HFF-Myc (cell line): ENCODE measurements at regions not wholly inside any gene's neighbourhood (a gene's known extent, or its start where the extent isn't known, plus 50 kb on each side); places are given as distances from the start of the nearest gene placed in this dataset.

Experiments used
- DNase-seq: peaks from one replicate; pipeline ENCODE4 v3.0.0-alpha.2; 2011; ENCODE audit warnings: low read depth; ENCODE audit errors: extremely low read depth
- H3K4me3 ChIP-seq: replicated peaks from 2 replicates; pipeline ENCODE4 v1.5.1; 2011; ENCODE audit warnings: low read depth, mild to moderate bottlenecking, control low read depth, low read length
- TF ChIP-seq, protein P1 (sequence below): IDR thresholded peaks from 2 replicates; pipeline ENCODE4 v1.5.1; 2012; ENCODE audit warnings: mild to moderate bottlenecking, low read depth, low read length, control low read depth; ENCODE audit errors: missing control alignments

DNA sequence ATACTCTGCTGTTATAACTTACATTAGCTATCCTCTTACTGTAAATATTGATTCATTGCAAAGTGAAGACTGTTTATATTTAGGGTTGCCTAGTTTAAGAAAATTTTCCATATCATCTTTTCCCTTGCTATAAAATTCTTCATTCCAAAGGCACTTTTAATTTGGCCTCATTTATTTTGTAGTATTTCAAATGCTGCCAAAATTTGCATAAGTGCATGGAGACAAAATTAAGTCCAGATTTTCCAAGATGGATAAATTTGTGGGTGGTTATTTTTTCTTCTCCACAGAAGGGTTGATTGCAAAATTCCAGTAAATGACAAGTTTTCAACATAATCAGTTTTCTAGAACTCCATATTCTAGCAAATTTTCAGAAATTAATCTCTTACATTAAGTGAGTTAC is 141.5 kb upstream of the MTAP start:
- TF ChIP-seq, protein P1, sequence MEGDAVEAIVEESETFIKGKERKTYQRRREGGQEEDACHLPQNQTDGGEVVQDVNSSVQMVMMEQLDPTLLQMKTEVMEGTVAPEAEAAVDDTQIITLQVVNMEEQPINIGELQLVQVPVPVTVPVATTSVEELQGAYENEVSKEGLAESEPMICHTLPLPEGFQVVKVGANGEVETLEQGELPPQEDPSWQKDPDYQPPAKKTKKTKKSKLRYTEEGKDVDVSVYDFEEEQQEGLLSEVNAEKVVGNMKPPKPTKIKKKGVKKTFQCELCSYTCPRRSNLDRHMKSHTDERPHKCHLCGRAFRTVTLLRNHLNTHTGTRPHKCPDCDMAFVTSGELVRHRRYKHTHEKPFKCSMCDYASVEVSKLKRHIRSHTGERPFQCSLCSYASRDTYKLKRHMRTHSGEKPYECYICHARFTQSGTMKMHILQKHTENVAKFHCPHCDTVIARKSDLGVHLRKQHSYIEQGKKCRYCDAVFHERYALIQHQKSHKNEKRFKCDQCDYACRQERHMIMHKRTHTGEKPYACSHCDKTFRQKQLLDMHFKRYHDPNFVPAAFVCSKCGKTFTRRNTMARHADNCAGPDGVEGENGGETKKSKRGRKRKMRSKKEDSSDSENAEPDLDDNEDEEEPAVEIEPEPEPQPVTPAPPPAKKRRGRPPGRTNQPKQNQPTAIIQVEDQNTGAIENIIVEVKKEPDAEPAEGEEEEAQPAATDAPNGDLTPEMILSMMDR: no peak
- H3K4me3 ChIP-seq: no peak overlapping the region
- DNase-seq: no peak

DNA sequence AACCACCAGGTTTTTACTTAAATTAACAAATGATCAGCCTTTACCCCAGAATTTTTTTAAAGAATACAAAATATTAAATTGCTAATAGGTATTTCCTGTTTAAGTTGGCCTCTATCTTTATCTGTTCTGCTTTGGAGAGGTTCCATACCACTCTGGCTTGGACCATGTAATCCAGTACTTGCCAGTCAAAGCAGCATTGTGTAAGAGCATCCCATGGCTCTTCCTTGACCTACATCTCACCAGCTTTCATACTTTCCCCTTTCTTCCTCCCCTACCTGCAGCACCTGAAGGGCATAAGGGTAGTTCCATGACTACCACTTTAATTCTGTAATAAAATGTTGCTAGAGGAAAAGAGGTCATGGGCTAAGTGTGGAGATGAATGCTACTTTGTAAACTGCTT is 140.8 kb upstream of the MTAP start:
- DNase-seq: no peak
- TF ChIP-seq, protein P1: no peak
- no peak overlapping the region for H3K4me3 ChIP-seq

DNA sequence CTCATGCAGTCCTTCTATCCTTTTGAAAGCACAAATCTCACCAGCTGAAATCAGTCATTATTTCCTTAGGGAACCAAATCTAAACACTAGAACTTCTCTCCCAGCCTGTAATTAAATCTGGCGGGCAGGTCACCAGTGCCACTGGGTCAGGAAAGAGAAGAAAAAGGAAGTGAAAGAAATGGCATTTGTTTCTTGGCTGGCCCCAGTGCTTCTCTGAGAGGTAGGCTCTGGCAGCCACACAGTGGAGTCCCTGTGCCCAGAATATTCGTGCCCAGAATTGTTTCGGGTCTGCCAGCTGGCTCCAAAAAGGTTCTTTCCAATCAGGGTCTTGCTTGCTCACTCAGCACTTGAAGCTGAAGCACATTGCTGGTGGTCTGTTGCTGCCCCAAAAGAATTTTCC is 133.9 kb upstream of the MTAP start:
- TF ChIP-seq, protein P1: no peak
- DNase-seq: no peak
- no peak overlapping the region for H3K4me3 ChIP-seq

DNA sequence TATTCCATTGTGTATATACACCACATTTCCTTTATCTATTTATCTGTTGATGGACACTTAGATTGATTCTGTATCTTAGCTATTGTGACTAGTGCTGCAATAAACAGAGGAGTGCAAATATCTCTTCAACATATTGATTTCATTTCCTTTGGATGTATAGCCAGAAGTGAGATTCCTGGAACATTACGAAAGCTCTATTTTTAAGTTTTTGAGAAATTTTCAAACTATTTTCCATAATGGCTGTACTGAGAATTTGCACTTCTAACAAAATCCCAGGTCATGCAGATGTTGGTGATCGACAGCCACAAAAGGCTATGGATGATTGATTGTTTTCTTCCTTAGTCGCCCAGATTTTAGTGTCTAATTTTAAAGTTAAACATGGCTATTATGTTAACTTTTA is 132.7 kb upstream of the MTAP start:
- no peak overlapping the region for H3K4me3 ChIP-seq
- TF ChIP-seq, protein P1: no peak
- DNase-seq: no peak

DNA sequence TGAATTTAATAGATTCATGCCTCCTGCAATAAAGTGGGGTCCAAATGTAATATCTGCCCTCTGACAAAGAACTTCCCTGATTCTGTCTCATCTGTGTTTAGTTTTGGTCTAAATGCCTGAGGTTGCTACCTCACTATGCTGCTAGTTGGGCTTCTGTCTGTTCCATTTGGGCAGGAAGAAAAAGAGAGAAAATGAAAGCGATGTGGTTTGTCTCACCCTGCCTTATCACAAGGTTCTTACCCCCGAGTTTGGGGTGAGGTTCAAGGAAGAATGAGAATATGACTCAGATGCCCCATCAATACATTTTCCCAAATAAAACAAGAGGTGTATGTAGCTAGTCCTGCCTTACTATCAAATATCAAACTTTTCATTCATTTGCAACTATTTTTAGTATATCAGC is 132.1 kb upstream of the MTAP start:
- DNase-seq: no peak
- H3K4me3 ChIP-seq: no peak overlapping the region
- TF ChIP-seq, protein P1: no peak

DNA sequence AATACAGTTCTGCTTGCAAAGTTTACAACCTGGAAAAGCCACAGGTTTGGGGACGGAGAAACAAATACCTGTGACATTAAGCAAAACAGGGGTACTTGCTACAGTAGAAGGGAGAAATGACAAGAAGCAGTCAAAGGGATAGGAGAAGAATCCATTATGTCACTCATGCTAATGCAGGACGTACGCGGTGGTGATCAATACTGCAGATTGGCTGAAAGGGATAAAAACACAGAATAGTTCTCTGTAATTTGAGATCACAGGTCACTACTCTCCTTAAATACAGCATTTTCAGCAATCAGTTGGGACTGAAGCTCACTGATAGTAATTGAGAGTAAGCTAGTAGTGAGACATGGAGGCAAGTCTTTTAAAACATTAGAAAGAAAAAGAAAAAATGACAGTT is 130.3 kb upstream of the MTAP start:
- no peak overlapping the region for H3K4me3 ChIP-seq
- no peak for DNase-seq
- TF ChIP-seq, protein P1: no peak

DNA sequence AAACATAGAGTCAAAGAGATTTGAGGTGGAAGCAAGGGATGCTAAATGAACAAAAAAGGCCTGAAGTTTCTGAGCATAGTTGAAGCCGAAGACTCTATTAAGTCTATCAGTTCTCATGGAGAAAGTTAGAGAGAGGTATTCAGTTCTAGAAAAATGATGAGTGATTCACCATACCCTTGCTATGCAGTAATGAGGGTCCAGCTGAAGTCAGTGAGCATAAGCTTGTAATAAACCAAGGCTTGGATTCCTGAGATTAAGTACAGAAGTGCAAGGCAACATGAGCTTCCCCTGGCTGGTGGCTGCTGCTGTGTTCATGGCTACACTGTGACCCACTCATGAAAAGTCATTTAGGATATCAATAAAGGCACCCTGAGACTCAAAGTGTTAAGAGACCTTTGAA is 129.7 kb upstream of the MTAP start:
- no peak for DNase-seq
- no peak overlapping the region for H3K4me3 ChIP-seq
- TF ChIP-seq, protein P1: no peak
